ENCODE measurements at regions not wholly inside any gene's neighbourhood (a gene's known extent, or its start where the extent isn't known, plus 50 kb on each side); places are given as distances from the start of the nearest gene placed in this dataset.

DNA sequence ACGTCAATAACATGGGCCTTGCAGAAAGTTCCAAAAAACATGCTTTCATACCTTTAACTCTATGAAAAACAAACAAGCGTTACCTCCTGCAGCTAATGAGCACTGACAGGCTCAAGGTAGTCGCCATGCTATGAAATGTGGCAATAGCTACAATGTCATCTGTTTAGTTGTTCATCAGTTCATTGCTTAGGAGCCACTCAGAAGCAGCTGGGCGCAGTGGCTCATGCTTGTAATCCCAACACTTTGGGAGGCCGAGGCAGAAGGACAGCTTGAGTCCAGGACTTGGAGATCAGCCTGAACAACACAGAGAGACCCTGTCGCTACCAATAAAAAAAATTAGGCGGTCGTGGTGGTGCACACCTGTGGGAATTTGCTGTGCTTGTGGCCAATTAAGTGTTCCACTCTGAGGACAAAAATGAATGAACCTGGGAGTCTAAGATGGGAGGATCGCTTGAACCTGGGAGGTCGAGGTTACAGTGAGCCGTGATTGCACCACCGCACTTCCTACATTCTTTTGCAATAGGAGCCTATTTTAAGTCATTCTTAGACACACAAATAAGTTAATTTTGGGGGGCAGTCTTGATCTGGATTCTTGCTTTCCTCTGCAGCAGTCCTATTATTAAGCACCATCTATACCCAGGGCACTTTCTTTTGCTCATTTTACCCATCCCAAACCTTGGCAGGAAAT lies 276.2 kb upstream of the KLF14 start:
- Histone ChIP-seq H3K4me3 (ENCODE audit: low read depth, low read length) (no peak overlapping the region), H3K9me3 (no peaks in the 10 kb centered on the region), H3K4me1 (peaks cover 8% of the 10 kb centered on the region; the same call in 1 of the 2 replicates), H3K36me3 (ENCODE audit: control insufficient read depth, insufficient read depth, low read length) (no peaks in the 10 kb centered on the region), H3K27me3 (replicated peaks; ENCODE audit: control insufficient read depth, insufficient read depth, low read length) (no peaks in the 10 kb centered on the region)
- CTCF ChIA-PET: interaction anchor here (0.5 kb wide), 1 partner anchor 216 kb away, joined by 3 read pairs; no protein-coding TSS in a partner anchor
- intact Hi-C loops (cut with micrococcal nuclease; ENCODE audit: unreplicated experiment): no loop called here
- no peak overlapping the region for H3K4me3 Mint-ChIP-seq (ENCODE audit: unreplicated experiment)
- DNase-seq: no peak
- H3K36me3 Mint-ChIP-seq (ENCODE audit: insufficient read depth, unreplicated experiment): peaks cover 3% of the 10 kb centered on the region
- H3K9me3 Mint-ChIP-seq (ENCODE audit: unreplicated experiment): peaks cover 6% of the 10 kb centered on the region
- POLR2A ChIA-PET: no interaction called here
- no peaks in the 10 kb centered on the region for H3K27me3 Mint-ChIP-seq (ENCODE audit: insufficient read depth, unreplicated experiment)
- no peak overlapping the region for H3K27ac Mint-ChIP-seq (ENCODE audit: unreplicated experiment)
- TF ChIP-seq CTCF (IDR thresholded peaks at IDR 0.05; ENCODE audit: insufficient read depth in 1 of 2, low read depth in 1 of 2, low read length in 1 of 2, severe bottlenecking in 1 of 2, unreplicated experiment in 1 of 2): no peak
- no peaks in the 10 kb centered on the region for H3K4me1 Mint-ChIP-seq (ENCODE audit: low read depth, unreplicated experiment)
- BruUV-seq (replicated peaks): no TSS peak

DNA sequence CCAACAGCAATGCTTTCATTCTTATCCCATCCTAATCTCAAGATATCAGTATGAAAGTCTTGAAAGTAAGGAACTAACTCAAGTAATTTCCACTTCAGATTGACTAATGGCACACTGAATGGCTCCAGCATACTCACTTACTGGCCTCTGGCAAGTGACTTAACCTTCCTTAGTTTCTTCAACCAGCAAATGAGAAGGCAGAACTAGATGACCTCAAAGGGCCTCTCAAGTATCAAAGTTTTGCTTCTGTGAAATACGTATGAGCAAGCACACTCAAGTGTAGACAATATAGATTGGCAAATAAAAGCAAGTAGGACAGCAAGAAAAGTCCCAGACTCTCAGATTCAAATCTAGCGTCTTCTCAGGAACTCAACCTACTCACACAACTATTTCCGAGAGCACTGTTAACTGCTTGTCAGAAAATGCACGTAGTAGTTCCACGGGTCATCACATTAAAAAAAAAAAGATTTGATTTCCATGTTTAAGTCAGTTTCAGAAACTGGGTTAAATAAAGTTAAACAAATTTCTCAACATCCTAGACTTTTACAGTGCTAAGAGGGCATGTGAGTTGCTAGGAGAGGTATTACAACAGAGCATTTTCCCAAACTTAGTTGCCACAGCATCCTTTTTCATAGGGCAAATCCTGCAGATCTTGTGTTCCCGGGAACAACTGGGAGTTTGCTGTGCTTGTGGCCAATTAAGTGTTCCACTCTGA lies 276.9 kb upstream of the KLF14 start:
- POLR2A ChIA-PET: no interaction called here
- Mint-ChIP-seq H3K27ac (ENCODE audit: unreplicated experiment) (no peak overlapping the region), H3K4me3 (ENCODE audit: unreplicated experiment) (no peak overlapping the region), H3K9me3 (ENCODE audit: unreplicated experiment) (no peaks in the 10 kb centered on the region), H3K36me3 (ENCODE audit: insufficient read depth, unreplicated experiment) (no peaks in the 10 kb centered on the region), H3K27me3 (ENCODE audit: insufficient read depth, unreplicated experiment) (no peaks in the 10 kb centered on the region), H3K4me1 (ENCODE audit: low read depth, unreplicated experiment) (no peaks in the 10 kb centered on the region)
- Histone ChIP-seq H3K36me3 (ENCODE audit: control insufficient read depth, insufficient read depth, low read length) (no peaks in the 10 kb centered on the region), H3K4me1 (peaks cover 8% of the 10 kb centered on the region; the same call in 1 of the 2 replicates), H3K9me3 (no peaks in the 10 kb centered on the region), H3K4me3 (ENCODE audit: low read depth, low read length) (no peak overlapping the region), H3K27me3 (replicated peaks; ENCODE audit: control insufficient read depth, insufficient read depth, low read length) (no peaks in the 10 kb centered on the region)
- intact Hi-C loops (cut with micrococcal nuclease; ENCODE audit: unreplicated experiment): no loop called here
- CTCF ChIA-PET: no interaction called here
- DNase-seq: no peak
- no peak for TF ChIP-seq CTCF (IDR thresholded peaks at IDR 0.05; ENCODE audit: insufficient read depth in 1 of 2, low read depth in 1 of 2, low read length in 1 of 2, severe bottlenecking in 1 of 2, unreplicated experiment in 1 of 2)
- BruUV-seq (replicated peaks): no TSS peak

GRCh38 chr7:131011432-131011742 lies 277.4 kb upstream of the KLF14 start:
- TF ChIP-seq CTCF (IDR thresholded peaks at IDR 0.05; ENCODE audit: insufficient read depth in 1 of 2, low read depth in 1 of 2, low read length in 1 of 2, severe bottlenecking in 1 of 2, unreplicated experiment in 1 of 2): no peak
- H3K27me3 ChIP-seq (replicated peaks; ENCODE audit: control insufficient read depth, insufficient read depth, low read length): no peaks in the 10 kb centered on the region
- Mint-ChIP-seq H3K36me3 (ENCODE audit: insufficient read depth, unreplicated experiment) (no peaks in the 10 kb centered on the region), H3K4me3 (ENCODE audit: unreplicated experiment) (no peak overlapping the region), H3K4me1 (ENCODE audit: low read depth, unreplicated experiment) (no peaks in the 10 kb centered on the region), H3K9me3 (ENCODE audit: unreplicated experiment) (no peaks in the 10 kb centered on the region), H3K27ac (ENCODE audit: unreplicated experiment) (no peak overlapping the region), H3K27me3 (ENCODE audit: insufficient read depth, unreplicated experiment) (no peaks in the 10 kb centered on the region)
- no TSS peak for BruUV-seq (replicated peaks)
- H3K4me1 ChIP-seq: peaks cover 11% of the 10 kb centered on the region; the same call in 1 of the 2 replicates
- H3K4me3 ChIP-seq (ENCODE audit: low read depth, low read length): no peak overlapping the region
- ChIA-PET CTCF (no interaction called here), POLR2A (no interaction called here)
- no peaks in the 10 kb centered on the region for H3K36me3 ChIP-seq (ENCODE audit: control insufficient read depth, insufficient read depth, low read length)
- intact Hi-C loops (cut with micrococcal nuclease; ENCODE audit: unreplicated experiment): no loop called here
- H3K9me3 ChIP-seq: no peaks in the 10 kb centered on the region
- DNase-seq: no peak
